ENCODE measurements at regions not wholly inside any gene's neighbourhood (a gene's known extent, or its start where the extent isn't known, plus 50 kb on each side); places are given as distances from the start of the nearest gene placed in this dataset.
A peak's percentile ranks its signal among the peaks of the same experiment; 100 is the strongest.

- intact Hi-C loops (cut with DNase I), result loop anchor here (5.0 to 10.0 kb wide), 2 partner anchors 240 to 517 kb away; no protein-coding TSS in a partner anchor
- H3K4me3 ChIP-seq (ENCODE audit: low read length in 3 of 3), result peak overlapping the region; percentile 17 to 47 (median 28)
- peak overlapping the region in 2 of 3 donors; percentile 19 to 47 for H3K9ac ChIP-seq (ENCODE audit: low read length in 3 of 3)
- no peak for FAIRE-seq
- no peaks in the 10 kb centered on the region for H3K27me3 ChIP-seq (ENCODE audit: control insufficient read depth, insufficient read depth, low read length)
- no peaks in the 10 kb centered on the region for H3K9me3 ChIP-seq (ENCODE audit: control insufficient read depth in 2 of 3, insufficient read depth in 1 of 3, low read length in 3 of 3)
- peak overlapping the region; percentile 55 to 73 for H3K27ac ChIP-seq (ENCODE audit: low read depth in 2 of 2, low read length in 2 of 2)
- peaks cover 0 to 3% (median 0%) of the 10 kb centered on the region in 3 donors for H3K4me1 ChIP-seq (ENCODE audit: control insufficient read depth in 2 of 3, insufficient read depth in 2 of 3, low read depth in 1 of 3, low read length in 3 of 3)
- DNase-seq, result peak; percentile 56 to 84 (median 72)
- TF ChIP-seq, protein P1, sequence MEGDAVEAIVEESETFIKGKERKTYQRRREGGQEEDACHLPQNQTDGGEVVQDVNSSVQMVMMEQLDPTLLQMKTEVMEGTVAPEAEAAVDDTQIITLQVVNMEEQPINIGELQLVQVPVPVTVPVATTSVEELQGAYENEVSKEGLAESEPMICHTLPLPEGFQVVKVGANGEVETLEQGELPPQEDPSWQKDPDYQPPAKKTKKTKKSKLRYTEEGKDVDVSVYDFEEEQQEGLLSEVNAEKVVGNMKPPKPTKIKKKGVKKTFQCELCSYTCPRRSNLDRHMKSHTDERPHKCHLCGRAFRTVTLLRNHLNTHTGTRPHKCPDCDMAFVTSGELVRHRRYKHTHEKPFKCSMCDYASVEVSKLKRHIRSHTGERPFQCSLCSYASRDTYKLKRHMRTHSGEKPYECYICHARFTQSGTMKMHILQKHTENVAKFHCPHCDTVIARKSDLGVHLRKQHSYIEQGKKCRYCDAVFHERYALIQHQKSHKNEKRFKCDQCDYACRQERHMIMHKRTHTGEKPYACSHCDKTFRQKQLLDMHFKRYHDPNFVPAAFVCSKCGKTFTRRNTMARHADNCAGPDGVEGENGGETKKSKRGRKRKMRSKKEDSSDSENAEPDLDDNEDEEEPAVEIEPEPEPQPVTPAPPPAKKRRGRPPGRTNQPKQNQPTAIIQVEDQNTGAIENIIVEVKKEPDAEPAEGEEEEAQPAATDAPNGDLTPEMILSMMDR (IDR thresholded peaks at IDR 0.05; ENCODE audit: borderline replicate concordance, extremely low read depth, insufficient read depth), result no peak
- no peaks in the 10 kb centered on the region for H3K36me3 ChIP-seq (ENCODE audit: control insufficient read depth in 2 of 3, insufficient read depth in 3 of 3, low read length in 3 of 3)
Measured at GRCh38 chr4:140252141-140252741, 98.3 kb upstream of the MAML3 start.

- H3K9ac ChIP-seq (ENCODE audit: low read length in 3 of 3), result no peak overlapping the region
- TF ChIP-seq, protein P1 (IDR thresholded peaks at IDR 0.05; ENCODE audit: borderline replicate concordance, extremely low read depth, insufficient read depth), result no peak
- no peak overlapping the region for H3K4me3 ChIP-seq (ENCODE audit: low read length in 3 of 3)
- no peaks in the 10 kb centered on the region for H3K9me3 ChIP-seq (ENCODE audit: control insufficient read depth in 2 of 3, insufficient read depth in 1 of 3, low read length in 3 of 3)
- H3K36me3 ChIP-seq (ENCODE audit: control insufficient read depth in 2 of 3, insufficient read depth in 3 of 3, low read length in 3 of 3), result no peaks in the 10 kb centered on the region
- FAIRE-seq, result no peak
- no peaks in the 10 kb centered on the region for H3K27me3 ChIP-seq (ENCODE audit: control insufficient read depth, insufficient read depth, low read length)
- peaks cover 0 to 3% (median 0%) of the 10 kb centered on the region in 3 donors for H3K4me1 ChIP-seq (ENCODE audit: control insufficient read depth in 2 of 3, insufficient read depth in 2 of 3, low read depth in 1 of 3, low read length in 3 of 3)
- DNase-seq, result no peak
- intact Hi-C loops (cut with DNase I), result loop anchor here (5.0 to 10.0 kb wide), 2 partner anchors 239 to 517 kb away; no protein-coding TSS in a partner anchor
- H3K27ac ChIP-seq (ENCODE audit: low read depth in 2 of 2, low read length in 2 of 2), result no peak overlapping the region
Measured at GRCh38 chr4:140251571-140251970, 97.6 kb upstream of the MAML3 start.

- DNase-seq (peak in 1 of 5 donors; percentile 45), FAIRE-seq (no peak)
- TF ChIP-seq, protein P1 (IDR thresholded peaks at IDR 0.05; ENCODE audit: borderline replicate concordance, extremely low read depth, insufficient read depth), result no peak
- no peak overlapping the region for H3K9ac ChIP-seq (ENCODE audit: low read length in 3 of 3)
- no peak overlapping the region for H3K27ac ChIP-seq (ENCODE audit: low read depth in 2 of 2, low read length in 2 of 2)
- no peaks in the 10 kb centered on the region for H3K9me3 ChIP-seq (ENCODE audit: control insufficient read depth in 2 of 3, insufficient read depth in 1 of 3, low read length in 3 of 3)
- H3K4me3 ChIP-seq (ENCODE audit: low read length in 3 of 3), result no peak overlapping the region
- H3K27me3 ChIP-seq (ENCODE audit: control insufficient read depth, insufficient read depth, low read length), result no peaks in the 10 kb centered on the region
- H3K4me1 ChIP-seq (ENCODE audit: control insufficient read depth in 2 of 3, insufficient read depth in 2 of 3, low read depth in 1 of 3, low read length in 3 of 3), result peaks cover 0 to 3% (median 0%) of the 10 kb centered on the region in 3 donors
- H3K36me3 ChIP-seq (ENCODE audit: control insufficient read depth in 2 of 3, insufficient read depth in 3 of 3, low read length in 3 of 3), result no peaks in the 10 kb centered on the region
- intact Hi-C loops (cut with DNase I), result loop anchor here (5.0 to 10.0 kb wide), 2 partner anchors 239 to 516 kb away; no protein-coding TSS in a partner anchor
Measured at GRCh38 chr4:140250989-140251552, 97.1 kb upstream of the MAML3 start.
